ENCODE measurements at regions not wholly inside any gene's neighbourhood (a gene's known extent, or its start where the extent isn't known, plus 50 kb on each side); places are given as distances from the start of the nearest gene placed in this dataset.

GRCh38 chr3:76463501-76463900, 576.4 kb upstream of the ROBO2 start:
- TF ChIP-seq, protein P1, sequence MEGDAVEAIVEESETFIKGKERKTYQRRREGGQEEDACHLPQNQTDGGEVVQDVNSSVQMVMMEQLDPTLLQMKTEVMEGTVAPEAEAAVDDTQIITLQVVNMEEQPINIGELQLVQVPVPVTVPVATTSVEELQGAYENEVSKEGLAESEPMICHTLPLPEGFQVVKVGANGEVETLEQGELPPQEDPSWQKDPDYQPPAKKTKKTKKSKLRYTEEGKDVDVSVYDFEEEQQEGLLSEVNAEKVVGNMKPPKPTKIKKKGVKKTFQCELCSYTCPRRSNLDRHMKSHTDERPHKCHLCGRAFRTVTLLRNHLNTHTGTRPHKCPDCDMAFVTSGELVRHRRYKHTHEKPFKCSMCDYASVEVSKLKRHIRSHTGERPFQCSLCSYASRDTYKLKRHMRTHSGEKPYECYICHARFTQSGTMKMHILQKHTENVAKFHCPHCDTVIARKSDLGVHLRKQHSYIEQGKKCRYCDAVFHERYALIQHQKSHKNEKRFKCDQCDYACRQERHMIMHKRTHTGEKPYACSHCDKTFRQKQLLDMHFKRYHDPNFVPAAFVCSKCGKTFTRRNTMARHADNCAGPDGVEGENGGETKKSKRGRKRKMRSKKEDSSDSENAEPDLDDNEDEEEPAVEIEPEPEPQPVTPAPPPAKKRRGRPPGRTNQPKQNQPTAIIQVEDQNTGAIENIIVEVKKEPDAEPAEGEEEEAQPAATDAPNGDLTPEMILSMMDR (conservative IDR thresholded peaks at IDR 0.05; ENCODE audit: low read depth, low read length), result no peak
- no peak for DNase-seq (ENCODE audit: low read depth)
- no peak overlapping the region for H3K4me3 ChIP-seq (ENCODE audit: low read depth, low read length)

DNA sequence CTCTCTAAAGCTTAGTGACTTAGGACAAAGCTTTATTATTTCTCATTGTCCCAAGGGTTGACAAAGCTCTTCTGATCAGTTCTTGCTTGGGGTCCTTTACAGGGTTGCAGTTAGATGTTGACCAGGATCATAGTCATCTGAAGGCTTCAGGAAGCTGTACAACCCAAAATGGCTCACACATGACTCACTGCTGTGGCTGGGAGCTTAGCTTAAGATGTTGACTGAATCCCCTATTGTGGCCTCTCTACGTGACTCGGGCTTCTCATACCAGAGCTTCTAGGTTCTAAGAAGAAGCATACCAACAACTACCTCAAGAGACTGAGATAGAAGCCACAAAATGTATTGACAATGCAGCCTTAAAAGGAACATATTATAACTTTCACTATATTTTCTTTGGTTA, 569.6 kb upstream of the ROBO2 start:
- TF ChIP-seq, protein P1 (conservative IDR thresholded peaks at IDR 0.05; ENCODE audit: low read depth, low read length), result no peak
- no peak overlapping the region for H3K4me3 ChIP-seq (ENCODE audit: low read depth, low read length)
- peak; percentile 37 for DNase-seq (ENCODE audit: low read depth)

GRCh38 chr3:76474632-76475031, 565.3 kb upstream of the ROBO2 start:
- TF ChIP-seq, protein P1 (conservative IDR thresholded peaks at IDR 0.05; ENCODE audit: low read depth, low read length), result no peak
- no peak for DNase-seq (ENCODE audit: low read depth)
- H3K4me3 ChIP-seq (ENCODE audit: low read depth, low read length), result no peak overlapping the region

DNA sequence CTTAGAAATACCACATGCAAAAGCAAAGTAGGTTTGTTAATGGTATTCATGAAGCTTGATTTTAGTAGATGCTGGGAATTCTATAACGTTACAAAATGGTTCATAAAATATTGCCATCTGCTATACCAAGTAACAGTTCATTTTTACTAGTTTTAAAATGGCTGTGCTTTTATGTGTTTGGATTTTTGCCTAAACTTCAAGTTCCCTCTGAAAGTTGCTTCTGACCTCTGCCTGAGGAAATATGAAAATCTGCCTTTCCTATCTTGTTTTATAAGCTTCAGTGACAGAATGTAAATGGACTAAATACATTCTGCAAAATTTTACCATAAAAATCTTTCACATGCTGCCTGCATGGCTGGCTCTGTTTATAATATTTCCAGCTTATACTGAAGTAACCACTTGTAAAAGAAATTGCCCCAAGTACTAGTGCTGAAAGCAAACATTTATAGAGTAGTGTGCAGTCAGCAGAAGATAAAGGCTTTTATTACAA, 560.7 kb upstream of the ROBO2 start:
- TF ChIP-seq, protein P1 (conservative IDR thresholded peaks at IDR 0.05; ENCODE audit: low read depth, low read length), result no peak
- no peak overlapping the region for H3K4me3 ChIP-seq (ENCODE audit: low read depth, low read length)
- DNase-seq (ENCODE audit: low read depth), result no peak

- DNase-seq (ENCODE audit: low read depth), result no peak
- H3K4me3 ChIP-seq (ENCODE audit: low read depth, low read length), result no peak overlapping the region
- TF ChIP-seq, protein P1 (conservative IDR thresholded peaks at IDR 0.05; ENCODE audit: low read depth, low read length), result no peak
Observed at GRCh38 chr3:76482510-76482909, 557.4 kb upstream of the ROBO2 start.

DNA sequence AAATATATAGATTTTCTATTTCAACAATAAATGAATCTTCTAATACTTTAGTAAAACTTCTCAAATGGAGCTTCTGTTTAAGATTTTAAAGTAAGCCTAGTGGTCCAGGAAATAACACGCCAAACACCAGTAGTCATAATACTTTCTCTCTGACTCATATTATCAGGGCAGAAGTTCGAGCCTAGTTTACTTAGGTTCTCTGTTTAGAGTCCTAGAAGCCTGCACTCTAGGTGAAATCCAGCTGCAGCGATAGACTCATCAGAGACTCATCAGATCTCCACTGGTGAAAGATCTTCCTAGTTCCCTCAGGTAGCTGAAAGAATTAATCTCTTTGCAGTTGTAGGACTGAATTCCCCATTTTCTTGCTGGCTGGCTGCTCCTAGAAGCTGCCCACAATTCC, 552.5 kb upstream of the ROBO2 start:
- DNase-seq (ENCODE audit: low read depth), result no peak
- TF ChIP-seq, protein P1 (conservative IDR thresholded peaks at IDR 0.05; ENCODE audit: low read depth, low read length), result no peak
- H3K4me3 ChIP-seq (ENCODE audit: low read depth, low read length), result no peak overlapping the region

DNA sequence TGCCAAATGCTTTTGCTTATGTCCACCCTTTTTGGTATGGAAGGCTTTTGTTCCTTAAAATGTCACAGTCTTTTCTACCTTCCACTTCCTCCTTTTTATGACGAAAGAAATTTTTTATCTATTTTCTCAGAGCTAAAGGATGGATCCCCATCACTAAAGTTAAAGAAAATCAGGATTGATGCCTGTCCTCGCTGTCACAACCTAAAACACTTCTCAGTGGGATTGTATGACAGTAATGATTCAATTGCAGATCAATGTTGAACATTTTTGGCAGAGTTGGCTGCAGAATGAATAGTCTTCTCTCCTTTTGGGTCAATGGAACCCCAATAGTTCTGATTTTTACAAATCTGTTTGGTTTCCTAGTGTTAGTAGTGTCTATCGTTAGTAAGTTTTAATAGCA, 549.8 kb upstream of the ROBO2 start:
- TF ChIP-seq, protein P1 (conservative IDR thresholded peaks at IDR 0.05; ENCODE audit: low read depth, low read length), result no peak
- DNase-seq (ENCODE audit: low read depth), result no peak
- H3K4me3 ChIP-seq (ENCODE audit: low read depth, low read length), result no peak overlapping the region
